ENCODE measurements at regions not wholly inside any gene's neighbourhood (a gene's known extent, or its start where the extent isn't known, plus 50 kb on each side); places are given as distances from the start of the nearest gene placed in this dataset.

GRCh38 chr17:62913991-62914570 lies 52.0 kb upstream of the TANC2 start:
- no peak for DNase-seq (ENCODE audit: low read depth in 2 of 2)

- no peak for DNase-seq (ENCODE audit: low read depth in 2 of 2)
Measured at GRCh38 chr17:62912363-62912762, 53.7 kb upstream of the TANC2 start.

- DNase-seq (ENCODE audit: low read depth in 2 of 2), result no peak
Measured at GRCh38 chr17:62911114-62911513, 54.9 kb upstream of the TANC2 start.

- no peak for DNase-seq (ENCODE audit: low read depth in 2 of 2)
Measured at GRCh38 chr17:62910277-62910676, 55.8 kb upstream of the TANC2 start.

GRCh38 chr17:62907961-62908360 lies 58.1 kb upstream of the TANC2 start:
- DNase-seq (ENCODE audit: low read depth in 2 of 2), result no peak

GRCh38 chr17:62906881-62907280 lies 59.2 kb upstream of the TANC2 start:
- no peak for DNase-seq (ENCODE audit: low read depth in 2 of 2)

- DNase-seq (ENCODE audit: low read depth in 2 of 2), result no peak
Measured at GRCh38 chr17:62905233-62905632, 60.8 kb upstream of the TANC2 start.

GRCh38 chr17:62902531-62903220 lies 63.4 kb upstream of the TANC2 start:
- no peak for DNase-seq (ENCODE audit: low read depth in 2 of 2)

- DNase-seq (ENCODE audit: low read depth in 2 of 2), result no peak
Measured at GRCh38 chr17:62901544-62901943, 64.5 kb upstream of the TANC2 start.

GRCh38 chr17:62900096-62900495 lies 65.9 kb upstream of the TANC2 start:
- DNase-seq (ENCODE audit: low read depth in 2 of 2), result no peak

- DNase-seq (ENCODE audit: low read depth in 2 of 2), result no peak
Measured at GRCh38 chr17:62899361-62899760, 66.7 kb upstream of the TANC2 start.

- no peak for DNase-seq (ENCODE audit: low read depth in 2 of 2)
Measured at GRCh38 chr17:62898239-62898864, 67.7 kb upstream of the TANC2 start.

GRCh38 chr17:62897706-62898105 lies 68.3 kb upstream of the TANC2 start:
- no peak for DNase-seq (ENCODE audit: low read depth in 2 of 2)

GRCh38 chr17:62895320-62896301 lies 70.4 kb upstream of the TANC2 start:
- DNase-seq (ENCODE audit: low read depth in 2 of 2), result no peak

GRCh38 chr17:62892870-62893338 lies 73.1 kb upstream of the TANC2 start:
- peak in 1 of 2 donors; percentile 2 for DNase-seq (ENCODE audit: low read depth in 2 of 2)

- DNase-seq (ENCODE audit: low read depth in 2 of 2), result no peak
Measured at GRCh38 chr17:62892061-62892675, 73.9 kb upstream of the TANC2 start.

- no peak for DNase-seq (ENCODE audit: low read depth in 2 of 2)
Measured at GRCh38 chr17:62891659-62892058, 74.4 kb upstream of the TANC2 start.

GRCh38 chr17:62888765-62889164 lies 77.3 kb upstream of the TANC2 start:
- DNase-seq (ENCODE audit: low read depth in 2 of 2), result no peak

GRCh38 chr17:62888148-62888547 lies 77.9 kb upstream of the TANC2 start:
- no peak for DNase-seq (ENCODE audit: low read depth in 2 of 2)

- DNase-seq (ENCODE audit: low read depth in 2 of 2), result no peak
Measured at GRCh38 chr17:62887437-62887836, 78.6 kb upstream of the TANC2 start.

- no peak for DNase-seq (ENCODE audit: low read depth in 2 of 2)
Measured at GRCh38 chr17:62884781-62885180, 76.7 kb upstream of the MARCHF10 start.

GRCh38 chr17:62882878-62883277 lies 74.8 kb upstream of the MARCHF10 start:
- no peak for DNase-seq (ENCODE audit: low read depth in 2 of 2)

Measured in stimulated activated CD4-positive, alpha-beta T cell treated with anti-CD3 and anti-CD28 coated beads, Interleukin-4, amount 100 ng/mL, for 48 hours (primary cell).